ENCODE measurements at regions not wholly inside any gene's neighbourhood (a gene's known extent, or its start where the extent isn't known, plus 50 kb on each side); places are given as distances from the start of the nearest gene placed in this dataset.

DNA sequence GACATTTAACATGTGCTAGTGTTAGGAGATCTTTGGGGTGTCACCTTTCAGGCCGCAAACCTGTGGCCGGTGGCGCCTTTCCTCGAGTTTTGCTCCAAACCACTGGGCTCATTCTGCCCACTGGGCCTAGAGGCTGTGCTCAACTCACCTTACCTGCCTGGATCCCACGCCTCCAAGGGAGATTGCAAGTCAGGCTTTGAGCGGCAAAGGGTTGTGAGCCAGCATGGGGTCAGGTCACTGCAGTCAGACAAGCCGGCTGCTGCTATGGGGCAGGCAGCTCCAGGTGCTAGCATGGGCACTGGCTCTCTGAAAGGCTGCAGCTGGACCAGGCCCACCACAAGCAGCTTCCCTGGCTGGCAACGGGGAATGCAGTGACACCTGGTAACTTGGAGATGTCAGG, 265.5 kb downstream of the ZBBX start:
- TF ChIP-seq, protein P1, sequence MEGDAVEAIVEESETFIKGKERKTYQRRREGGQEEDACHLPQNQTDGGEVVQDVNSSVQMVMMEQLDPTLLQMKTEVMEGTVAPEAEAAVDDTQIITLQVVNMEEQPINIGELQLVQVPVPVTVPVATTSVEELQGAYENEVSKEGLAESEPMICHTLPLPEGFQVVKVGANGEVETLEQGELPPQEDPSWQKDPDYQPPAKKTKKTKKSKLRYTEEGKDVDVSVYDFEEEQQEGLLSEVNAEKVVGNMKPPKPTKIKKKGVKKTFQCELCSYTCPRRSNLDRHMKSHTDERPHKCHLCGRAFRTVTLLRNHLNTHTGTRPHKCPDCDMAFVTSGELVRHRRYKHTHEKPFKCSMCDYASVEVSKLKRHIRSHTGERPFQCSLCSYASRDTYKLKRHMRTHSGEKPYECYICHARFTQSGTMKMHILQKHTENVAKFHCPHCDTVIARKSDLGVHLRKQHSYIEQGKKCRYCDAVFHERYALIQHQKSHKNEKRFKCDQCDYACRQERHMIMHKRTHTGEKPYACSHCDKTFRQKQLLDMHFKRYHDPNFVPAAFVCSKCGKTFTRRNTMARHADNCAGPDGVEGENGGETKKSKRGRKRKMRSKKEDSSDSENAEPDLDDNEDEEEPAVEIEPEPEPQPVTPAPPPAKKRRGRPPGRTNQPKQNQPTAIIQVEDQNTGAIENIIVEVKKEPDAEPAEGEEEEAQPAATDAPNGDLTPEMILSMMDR (IDR thresholded peaks at IDR 0.05) = no peak
- no peak for TF ChIP-seq POLR2AphosphoS5 (IDR thresholded peaks at IDR 0.05; ENCODE audit: insufficient read depth in 1 of 2, low read depth in 1 of 2)

Data from vagina (tissue), 2 donors.